Left lung (tissue), 4 donors: ENCODE measurements at regions not wholly inside any gene's neighbourhood (a gene's known extent, or its start where the extent isn't known, plus 50 kb on each side); places are given as distances from the start of the nearest gene placed in this dataset.

Experiments used
- ATAC-seq: fragments of 200-7000 bp; cut with Tn5 transposase; one replicate; pipeline ENCODE4 v1.9.1; 2020; ENCODE audit warnings: moderate library complexity
- DNase-seq, 4 donors: peaks; one replicate each; pipeline ENCODE4 v3.0.0-alpha.2; 2013 to 2020
- H3K27ac ChIP-seq, 2 donors: fragments of 200-600 bp; sonication (generic) in 1 of 2; one replicate each; pipeline versions ENCODE4 v1.5.0 to v1.8.0; 2020 to 2021
- H3K27me3 ChIP-seq, 2 donors: fragments of 200-600 bp; sonication (generic) in 1 of 2; one replicate each; pipeline versions ENCODE4 v1.5.0 to v1.8.0; 2020 to 2021
- H3K36me3 ChIP-seq, 2 donors: fragments of 200-600 bp; sonication (generic) in 1 of 2; one replicate each; pipeline versions ENCODE4 v1.5.0 to v1.8.0; 2020 to 2021
- H3K4me1 ChIP-seq, 2 donors: fragments of 200-600 bp; one replicate each; pipeline ENCODE4 v1.8.0; 2021
- H3K4me3 ChIP-seq, 2 donors: fragments of 200-600 bp; sonication (generic) in 1 of 2; one replicate each; pipeline versions ENCODE4 v1.5.0 to v1.8.0; 2020 to 2021; ENCODE audit warnings: mild to moderate bottlenecking in 1 of 2
- H3K9me3 ChIP-seq, 2 donors: fragments of 200-600 bp; sonication (generic) in 1 of 2; one replicate each; pipeline versions ENCODE4 v1.5.0 to v1.8.0; 2020 to 2021
- intact Hi-C, 2 donors: fragments of 100-400 bp; cut with DNase I; formaldehyde crosslinking; loops; one replicate each; pipeline versions ENCODE4 v1.11.2 to v1.14.2; 2022
- TF ChIP-seq, protein P1 (sequence below), 2 donors: fragments of 200-600 bp; sonication (generic) in 1 of 2; IDR thresholded peaks; one replicate each; pipeline versions ENCODE4 v1.5.0 to v1.8.0; 2021; ENCODE audit warnings: antibody characterized with exemption in 2 of 2
- donor health status: DM: no; HTN: yes; CAD: no.
- donor health status: DM: no; HTN: no; CAD: no.

GRCh38 chr10:130230036-130230435 lies 93.8 kb downstream of the GLRX3 start:
- H3K36me3 ChIP-seq: no peaks in the 10 kb centered on the region
- no peak overlapping the region for H3K4me3 ChIP-seq
- peaks cover 0 to 23% of the 10 kb centered on the region in 2 donors for H3K9me3 ChIP-seq
- no peak for ATAC-seq
- TF ChIP-seq, protein P1, sequence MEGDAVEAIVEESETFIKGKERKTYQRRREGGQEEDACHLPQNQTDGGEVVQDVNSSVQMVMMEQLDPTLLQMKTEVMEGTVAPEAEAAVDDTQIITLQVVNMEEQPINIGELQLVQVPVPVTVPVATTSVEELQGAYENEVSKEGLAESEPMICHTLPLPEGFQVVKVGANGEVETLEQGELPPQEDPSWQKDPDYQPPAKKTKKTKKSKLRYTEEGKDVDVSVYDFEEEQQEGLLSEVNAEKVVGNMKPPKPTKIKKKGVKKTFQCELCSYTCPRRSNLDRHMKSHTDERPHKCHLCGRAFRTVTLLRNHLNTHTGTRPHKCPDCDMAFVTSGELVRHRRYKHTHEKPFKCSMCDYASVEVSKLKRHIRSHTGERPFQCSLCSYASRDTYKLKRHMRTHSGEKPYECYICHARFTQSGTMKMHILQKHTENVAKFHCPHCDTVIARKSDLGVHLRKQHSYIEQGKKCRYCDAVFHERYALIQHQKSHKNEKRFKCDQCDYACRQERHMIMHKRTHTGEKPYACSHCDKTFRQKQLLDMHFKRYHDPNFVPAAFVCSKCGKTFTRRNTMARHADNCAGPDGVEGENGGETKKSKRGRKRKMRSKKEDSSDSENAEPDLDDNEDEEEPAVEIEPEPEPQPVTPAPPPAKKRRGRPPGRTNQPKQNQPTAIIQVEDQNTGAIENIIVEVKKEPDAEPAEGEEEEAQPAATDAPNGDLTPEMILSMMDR (IDR thresholded peaks at IDR 0.05): no peak
- H3K27ac ChIP-seq: no peak overlapping the region
- intact Hi-C loops: no loop called here
- no peaks in the 10 kb centered on the region for H3K4me1 ChIP-seq
- no peaks in the 10 kb centered on the region for H3K27me3 ChIP-seq
- no peak for DNase-seq

DNA sequence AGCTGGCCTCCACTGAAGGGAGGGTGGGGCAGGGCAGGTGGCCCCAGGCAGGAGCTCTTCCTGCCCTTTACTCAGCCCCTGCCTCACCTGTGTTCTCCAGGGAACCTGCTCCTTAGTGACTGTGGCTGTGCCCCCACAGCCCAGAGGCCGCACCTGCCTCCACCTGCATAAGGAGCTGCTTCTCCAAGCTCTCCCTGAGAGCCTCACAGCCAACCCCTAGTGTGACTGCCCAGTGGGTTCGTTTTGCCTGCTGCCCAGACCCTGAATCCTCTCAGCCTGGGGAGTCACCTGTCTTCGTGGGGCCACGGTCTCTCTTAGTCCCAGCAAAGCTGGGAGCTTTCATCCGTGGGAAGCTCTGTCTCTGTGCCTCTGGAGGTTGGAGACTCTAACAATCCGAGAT lies 94.4 kb downstream of the GLRX3 start:
- Histone ChIP-seq H3K27me3 (no peaks in the 10 kb centered on the region), H3K4me3 (no peak overlapping the region), H3K27ac (no peak overlapping the region), H3K36me3 (no peaks in the 10 kb centered on the region), H3K4me1 (no peaks in the 10 kb centered on the region), H3K9me3 (peaks cover 0 to 23% of the 10 kb centered on the region in 2 donors)
- TF ChIP-seq, protein P1 (IDR thresholded peaks at IDR 0.05): no peak
- DNase-seq (no peak), ATAC-seq (no peak)
- intact Hi-C loops: no loop called here

GRCh38 chr10:130231251-130231741 lies 95.1 kb downstream of the GLRX3 start:
- no peaks in the 10 kb centered on the region for H3K4me1 ChIP-seq
- no peaks in the 10 kb centered on the region for H3K36me3 ChIP-seq
- intact Hi-C loops: no loop called here
- DNase-seq (no peak), ATAC-seq (no peak)
- TF ChIP-seq, protein P1 (IDR thresholded peaks at IDR 0.05): no peak
- no peak overlapping the region for H3K4me3 ChIP-seq
- H3K9me3 ChIP-seq: peaks cover 0 to 20% of the 10 kb centered on the region in 2 donors
- H3K27ac ChIP-seq: no peak overlapping the region
- H3K27me3 ChIP-seq: no peaks in the 10 kb centered on the region

DNA sequence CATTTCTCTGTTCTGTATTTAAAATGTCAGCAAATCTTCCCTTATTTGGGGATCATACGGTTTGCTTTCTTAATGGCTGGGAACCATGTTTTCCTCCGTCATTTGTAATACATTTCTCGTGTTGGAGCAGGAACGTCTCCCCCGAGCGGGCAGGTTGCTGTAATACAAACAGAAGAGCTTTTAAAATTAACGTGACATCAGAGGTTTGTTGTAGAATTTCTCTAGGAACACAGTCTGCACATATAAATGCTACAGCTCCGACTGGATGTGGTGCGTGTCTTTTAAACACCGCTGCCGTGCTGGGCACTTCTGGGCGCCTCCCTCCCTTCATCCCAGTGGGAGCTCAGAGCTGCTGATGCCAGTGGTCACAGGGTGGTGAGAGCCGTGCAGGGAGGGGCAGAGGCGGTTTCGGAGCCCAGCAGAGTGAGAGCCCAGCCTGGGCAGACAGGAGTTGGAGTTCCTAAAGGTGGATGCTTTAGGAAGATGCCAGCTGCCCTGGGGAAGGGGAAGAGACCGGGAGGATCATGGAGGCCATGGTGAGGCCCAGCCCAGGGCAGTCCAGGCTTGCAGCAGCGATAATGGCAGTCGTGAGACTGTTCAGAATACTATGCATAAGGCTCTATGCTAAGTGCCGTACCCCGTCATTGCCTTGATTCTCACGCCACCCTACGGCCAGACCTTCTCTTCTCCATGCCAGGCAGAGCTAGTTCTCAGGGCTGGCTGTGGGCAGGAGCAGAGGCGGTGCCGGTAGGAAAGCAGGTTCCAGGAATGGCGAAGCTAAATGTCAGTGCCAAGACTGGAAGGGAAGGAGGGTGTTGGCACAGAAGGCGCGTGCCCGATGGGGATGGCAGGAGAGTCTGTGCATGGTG lies 96.2 kb downstream of the GLRX3 start:
- Histone ChIP-seq H3K27ac (no peak overlapping the region), H3K9me3 (peaks cover 0 to 13% of the 10 kb centered on the region in 2 donors), H3K4me1 (no peaks in the 10 kb centered on the region), H3K4me3 (no peak overlapping the region), H3K36me3 (no peaks in the 10 kb centered on the region), H3K27me3 (no peaks in the 10 kb centered on the region)
- ATAC-seq: no peak
- TF ChIP-seq, protein P1 (IDR thresholded peaks at IDR 0.05): no peak
- no peak for DNase-seq
- intact Hi-C loops: no loop called here

DNA sequence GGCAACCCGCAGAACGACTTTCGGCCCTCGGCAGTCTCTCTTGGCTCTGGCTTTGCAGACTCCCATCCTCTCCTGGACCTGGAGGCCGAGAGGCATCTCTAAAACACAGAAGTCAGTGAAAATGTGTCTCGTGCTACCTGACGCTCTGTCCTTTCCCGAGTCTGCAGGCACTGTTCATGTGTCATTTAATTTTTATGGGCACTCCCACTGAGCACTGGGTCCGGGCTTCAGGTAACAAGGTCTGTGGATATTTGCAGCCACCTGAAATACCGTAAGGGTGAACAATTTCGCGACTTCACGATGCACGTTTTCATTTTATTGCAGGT lies 96.8 kb downstream of the GLRX3 start:
- TF ChIP-seq, protein P1 (IDR thresholded peaks at IDR 0.05): no peak
- peaks cover 0 to 7% of the 10 kb centered on the region in 2 donors for H3K9me3 ChIP-seq
- no peak overlapping the region for H3K27ac ChIP-seq
- H3K36me3 ChIP-seq: no peaks in the 10 kb centered on the region
- DNase-seq (no peak), ATAC-seq (no peak)
- intact Hi-C loops: no loop called here
- no peaks in the 10 kb centered on the region for H3K4me1 ChIP-seq
- H3K4me3 ChIP-seq: no peak overlapping the region
- no peaks in the 10 kb centered on the region for H3K27me3 ChIP-seq
